ENCODE measurements at regions not wholly inside any gene's neighbourhood (a gene's known extent, or its start where the extent isn't known, plus 50 kb on each side); places are given as distances from the start of the nearest gene placed in this dataset.

GRCh38 chr2:103740631-103741030 lies 978.8 kb downstream of the TMEM182 start:
- no peaks in the 10 kb centered on the region for H3K27me3 ChIP-seq (ENCODE audit: control insufficient read depth, insufficient read depth, low read length)
- DNase-seq (ENCODE audit: low read depth, low spot score): no peak

DNA sequence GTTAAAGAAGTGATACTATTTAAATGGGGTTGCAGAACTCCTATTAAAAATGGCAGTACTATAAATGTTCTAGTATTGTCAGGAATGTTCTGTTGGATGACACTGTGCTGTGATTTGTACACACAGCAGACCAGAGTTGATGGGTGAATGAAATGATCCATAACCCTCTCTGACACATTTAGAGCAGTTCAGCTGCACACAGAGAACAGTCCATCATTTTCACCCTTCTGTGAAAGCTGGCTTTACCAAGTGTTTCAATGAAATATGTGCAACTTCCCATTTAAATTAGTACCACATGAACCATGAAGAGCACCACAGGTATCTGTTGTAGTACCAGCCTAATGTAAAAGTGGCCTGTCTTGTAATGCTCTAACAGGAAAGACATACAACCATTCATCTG lies 981.4 kb downstream of the TMEM182 start:
- H3K27ac ChIP-seq (ENCODE audit: low read depth, low read length): no peak overlapping the region
- peaks cover 5% of the 10 kb centered on the region; the same call in 1 of the 2 replicates for H3K9me3 ChIP-seq (ENCODE audit: control insufficient read depth, insufficient read depth, low read length)
- TF ChIP-seq, protein P1, sequence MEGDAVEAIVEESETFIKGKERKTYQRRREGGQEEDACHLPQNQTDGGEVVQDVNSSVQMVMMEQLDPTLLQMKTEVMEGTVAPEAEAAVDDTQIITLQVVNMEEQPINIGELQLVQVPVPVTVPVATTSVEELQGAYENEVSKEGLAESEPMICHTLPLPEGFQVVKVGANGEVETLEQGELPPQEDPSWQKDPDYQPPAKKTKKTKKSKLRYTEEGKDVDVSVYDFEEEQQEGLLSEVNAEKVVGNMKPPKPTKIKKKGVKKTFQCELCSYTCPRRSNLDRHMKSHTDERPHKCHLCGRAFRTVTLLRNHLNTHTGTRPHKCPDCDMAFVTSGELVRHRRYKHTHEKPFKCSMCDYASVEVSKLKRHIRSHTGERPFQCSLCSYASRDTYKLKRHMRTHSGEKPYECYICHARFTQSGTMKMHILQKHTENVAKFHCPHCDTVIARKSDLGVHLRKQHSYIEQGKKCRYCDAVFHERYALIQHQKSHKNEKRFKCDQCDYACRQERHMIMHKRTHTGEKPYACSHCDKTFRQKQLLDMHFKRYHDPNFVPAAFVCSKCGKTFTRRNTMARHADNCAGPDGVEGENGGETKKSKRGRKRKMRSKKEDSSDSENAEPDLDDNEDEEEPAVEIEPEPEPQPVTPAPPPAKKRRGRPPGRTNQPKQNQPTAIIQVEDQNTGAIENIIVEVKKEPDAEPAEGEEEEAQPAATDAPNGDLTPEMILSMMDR (IDR thresholded peaks at IDR 0.05; ENCODE audit: low read depth, low read length): no peak
- POLR2A ChIA-PET: no interaction called here
- CTCF ChIA-PET: no interaction called here
- H3K27me3 ChIP-seq (ENCODE audit: control insufficient read depth, insufficient read depth, low read length): no peaks in the 10 kb centered on the region
- no peak for DNase-seq (ENCODE audit: low read depth, low spot score)
- H3K4me3 ChIP-seq (ENCODE audit: low read depth, low read length): no peak overlapping the region

More at GRCh38 chr2:103740631-103741030, 978.8 kb downstream of the TMEM182 start:
- Histone ChIP-seq H3K27ac (ENCODE audit: low read depth, low read length) (no peak overlapping the region), H3K9me3 (ENCODE audit: control insufficient read depth, insufficient read depth, low read length) (peaks cover 9% of the 10 kb centered on the region; the same call in 1 of the 2 replicates), H3K4me3 (ENCODE audit: low read depth, low read length) (no peak overlapping the region)
- CTCF ChIA-PET: no interaction called here
- POLR2A ChIA-PET: no interaction called here
- TF ChIP-seq, protein P1 (IDR thresholded peaks at IDR 0.05; ENCODE audit: low read depth, low read length): no peak

GRCh38 chr2:103754530-103754929 lies 992.7 kb downstream of the TMEM182 start:
- no peak for DNase-seq (ENCODE audit: low read depth, low spot score)
- Histone ChIP-seq H3K27me3 (ENCODE audit: control insufficient read depth, insufficient read depth, low read length) (no peaks in the 10 kb centered on the region), H3K27ac (ENCODE audit: low read depth, low read length) (no peak overlapping the region), H3K9me3 (ENCODE audit: control insufficient read depth, insufficient read depth, low read length) (peaks cover 6% of the 10 kb centered on the region; the same call in 1 of the 2 replicates), H3K4me3 (ENCODE audit: low read depth, low read length) (no peak overlapping the region)
- ChIA-PET CTCF (no interaction called here), POLR2A (no interaction called here)
- TF ChIP-seq, protein P1 (IDR thresholded peaks at IDR 0.05; ENCODE audit: low read depth, low read length): no peak

- ChIA-PET CTCF (no interaction called here), POLR2A (no interaction called here)
- no peaks in the 10 kb centered on the region for H3K27me3 ChIP-seq (ENCODE audit: control insufficient read depth, insufficient read depth, low read length)
- H3K4me3 ChIP-seq (ENCODE audit: low read depth, low read length): no peak overlapping the region
- H3K9me3 ChIP-seq (ENCODE audit: control insufficient read depth, insufficient read depth, low read length): peaks cover 9% of the 10 kb centered on the region; the same call in 1 of the 2 replicates
- DNase-seq (ENCODE audit: low read depth, low spot score): no peak
- TF ChIP-seq, protein P1 (IDR thresholded peaks at IDR 0.05; ENCODE audit: low read depth, low read length): no peak
- no peak overlapping the region for H3K27ac ChIP-seq (ENCODE audit: low read depth, low read length)
These were observed 1012.1 kb downstream of the TMEM182 start for GRCh38 chr2:103773884-103774283.

DNA sequence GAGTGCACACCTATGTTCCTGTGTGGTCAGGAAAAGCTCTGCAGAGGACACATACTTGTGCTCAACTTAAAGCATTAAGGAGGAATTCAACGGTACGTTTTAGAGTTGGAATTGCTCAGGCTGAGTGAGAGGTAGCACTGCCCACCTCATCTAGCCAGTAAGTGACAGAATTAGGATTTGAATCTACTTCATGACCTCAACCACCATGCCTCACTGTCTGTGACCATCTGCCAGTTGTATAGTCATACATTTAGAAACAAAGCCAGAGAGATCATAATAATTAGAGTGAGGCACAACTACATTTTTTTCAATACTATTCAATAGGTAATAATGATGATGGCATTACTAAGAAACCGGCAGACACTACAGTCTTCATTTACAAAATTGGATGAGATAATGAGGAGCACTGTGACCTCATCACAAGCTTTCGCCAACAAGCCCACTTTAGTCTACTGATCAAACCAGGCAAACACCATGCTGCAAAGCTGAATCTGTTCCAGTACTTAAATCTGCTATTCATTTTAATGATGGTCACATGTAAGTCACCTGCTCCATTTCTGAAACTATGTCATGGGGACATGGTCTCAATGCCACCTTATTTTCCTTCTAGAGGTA lies 1018.4 kb downstream of the TMEM182 start:
- CTCF ChIA-PET: no interaction called here
- DNase-seq (ENCODE audit: low read depth, low spot score): no peak
- Histone ChIP-seq H3K27ac (ENCODE audit: low read depth, low read length) (no peak overlapping the region), H3K9me3 (ENCODE audit: control insufficient read depth, insufficient read depth, low read length) (no peaks in the 10 kb centered on the region; the same call in 1 of the 2 replicates), H3K4me3 (ENCODE audit: low read depth, low read length) (no peak overlapping the region), H3K27me3 (ENCODE audit: control insufficient read depth, insufficient read depth, low read length) (no peaks in the 10 kb centered on the region)
- POLR2A ChIA-PET: no interaction called here
- TF ChIP-seq, protein P1 (IDR thresholded peaks at IDR 0.05; ENCODE audit: low read depth, low read length): no peak

Data from AG04450 (cell line).